GM18508 (cell line): ENCODE measurements at regions not wholly inside any gene's neighbourhood (a gene's known extent, or its start where the extent isn't known, plus 50 kb on each side); places are given as distances from the start of the nearest gene placed in this dataset.
"Not testable (repeated sequence)": the region's sequence is repeated elsewhere in the genome, so short reads cannot be mapped to it uniquely, and the experiment has no call there.

Experiments
- ATAC-seq: cut with Tn5 transposase; IDR thresholded peaks from one replicate; pipeline ENCODE4 v1.9.1; 2021; ENCODE audit warnings: moderate number of reproducible peaks; ENCODE audit not compliant: insufficient read depth, unreplicated experiment

DNA sequence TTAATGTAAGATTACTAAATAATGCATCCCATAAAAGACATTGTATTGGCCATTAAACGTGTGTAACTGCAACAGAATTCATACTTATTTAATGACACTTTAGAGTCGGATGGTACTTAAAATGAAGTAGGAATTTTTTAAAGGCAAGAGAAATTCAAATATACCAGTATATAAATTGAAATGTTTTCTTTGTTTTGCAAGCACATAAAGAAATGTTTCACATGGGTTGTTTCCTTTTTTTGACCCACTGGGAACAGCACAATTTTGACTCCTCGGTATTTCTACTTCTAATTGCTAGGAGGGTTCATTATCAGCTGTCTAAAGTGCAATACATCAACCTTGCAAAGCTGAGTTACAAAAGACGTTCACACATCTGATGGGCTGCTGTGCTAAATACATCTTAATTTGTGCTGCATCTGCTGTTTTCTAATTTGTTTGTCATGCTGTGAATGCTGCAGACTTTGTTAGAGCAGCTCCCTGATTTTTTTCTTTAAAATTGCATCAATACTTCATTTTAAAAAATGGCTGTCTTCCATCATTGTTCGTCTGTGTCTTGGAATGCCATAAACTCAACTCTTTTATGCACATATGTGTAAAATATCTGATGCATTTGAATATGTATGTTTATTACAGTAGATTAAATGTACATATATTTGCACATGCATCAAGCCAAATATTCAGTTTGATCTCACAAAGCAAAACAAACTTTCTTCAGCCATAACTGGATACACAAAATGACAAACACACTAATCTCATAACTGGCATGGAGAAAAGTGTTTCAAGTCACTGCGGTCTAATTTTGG lies 454.0 kb upstream of the GRAMD2B start:
- no peak for ATAC-seq

GRCh38 chr5:125969814-125970171 lies 453.4 kb upstream of the GRAMD2B start:
- no peak for ATAC-seq

- no peak for ATAC-seq
These were observed 452.4 kb upstream of the GRAMD2B start for GRCh38 chr5:125970631-125971307.

- no peak for ATAC-seq
These were observed 450.5 kb upstream of the GRAMD2B start for GRCh38 chr5:125972706-125973105.

GRCh38 chr5:125974679-125975078 lies 448.5 kb upstream of the GRAMD2B start:
- no peak for ATAC-seq

DNA sequence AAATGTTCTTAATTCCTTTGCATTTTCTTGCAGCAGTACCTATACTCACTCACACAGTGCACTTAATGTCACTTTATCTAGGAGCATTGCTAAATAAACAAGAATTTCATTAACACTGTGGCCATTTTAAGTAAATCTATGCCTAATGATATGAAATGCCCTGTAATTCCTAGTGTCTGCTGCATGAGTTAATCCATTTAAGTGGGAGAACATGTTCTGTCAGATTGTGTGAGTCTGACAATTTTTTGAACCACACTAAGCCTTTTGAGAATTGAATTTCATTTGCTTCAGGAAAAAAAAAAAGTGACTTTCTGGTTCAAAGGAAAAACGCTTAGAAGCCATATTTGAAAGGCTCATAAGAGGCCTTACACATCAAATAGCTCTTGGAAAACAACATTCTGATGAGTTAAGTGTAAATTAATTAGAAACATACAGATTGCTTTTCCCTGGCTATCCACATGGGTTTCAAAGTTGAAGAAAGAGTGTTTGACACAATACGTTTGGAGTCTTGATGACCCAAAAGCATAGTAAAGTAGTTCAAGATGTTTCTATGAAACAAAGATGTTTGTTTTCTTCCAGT lies 446.7 kb upstream of the GRAMD2B start:
- no peak for ATAC-seq

- ATAC-seq: no peak
These were observed 445.2 kb upstream of the GRAMD2B start for GRCh38 chr5:125978015-125978414.

- no peak for ATAC-seq
These were observed 443.6 kb upstream of the GRAMD2B start for GRCh38 chr5:125979636-125980035.

- ATAC-seq: no peak
These were observed 442.2 kb upstream of the GRAMD2B start for GRCh38 chr5:125981016-125981415.

- ATAC-seq: no peak
These were observed 435.4 kb upstream of the GRAMD2B start for GRCh38 chr5:125987677-125988255.

DNA sequence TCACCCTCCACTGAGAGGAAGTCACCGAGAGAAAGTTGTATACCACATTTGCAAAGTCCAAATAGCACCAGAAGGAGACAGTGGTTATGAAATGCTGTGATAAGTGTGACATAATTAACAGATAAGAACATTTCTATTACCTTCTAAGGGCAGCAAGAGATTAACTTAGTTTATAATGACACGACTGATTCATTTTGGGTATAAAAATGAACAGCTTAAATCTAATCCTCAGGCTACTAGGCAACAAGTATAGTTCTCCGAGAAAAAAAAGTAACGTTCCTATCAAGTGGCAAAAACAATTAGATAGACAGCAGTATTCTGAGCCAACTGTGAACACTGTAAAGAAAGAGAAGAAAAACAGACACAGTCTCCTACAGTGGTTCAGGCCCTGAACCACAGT lies 431.2 kb upstream of the GRAMD2B start:
- ATAC-seq: no peak

DNA sequence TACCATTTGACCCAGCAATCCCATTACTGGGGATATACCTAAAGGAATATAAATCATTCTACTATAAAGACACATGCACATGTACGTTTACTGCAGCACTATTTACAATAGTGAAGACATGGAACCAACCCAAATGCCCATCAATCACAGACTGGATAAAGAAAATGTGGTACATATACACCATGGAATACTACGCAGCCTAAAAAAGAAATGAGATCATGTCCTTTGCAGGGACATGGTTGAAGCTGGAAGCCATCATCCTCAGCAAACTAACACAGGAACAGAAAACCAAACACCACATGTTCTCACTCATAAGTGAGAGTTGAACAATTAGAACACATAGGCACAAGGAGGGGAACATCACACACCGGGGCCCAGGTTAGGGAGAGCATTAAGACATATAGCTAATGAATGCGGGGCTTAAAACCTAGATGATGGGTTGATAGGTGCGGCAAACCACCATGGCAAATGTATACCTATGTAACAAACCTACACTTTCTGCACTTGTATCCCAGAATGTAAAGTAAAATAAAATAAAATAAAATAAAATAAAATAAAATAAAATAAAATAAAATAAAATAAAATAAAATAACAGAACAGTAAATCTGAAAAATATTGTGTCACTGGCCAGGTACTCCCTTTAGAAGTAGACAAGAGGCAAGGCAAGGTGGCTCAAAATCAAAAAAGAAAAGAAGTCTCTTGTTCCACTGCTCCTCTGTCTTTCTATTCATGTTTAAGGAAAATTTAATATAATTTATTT lies 423.8 kb upstream of the GRAMD2B start:
- not testable (repeated sequence) for ATAC-seq

DNA sequence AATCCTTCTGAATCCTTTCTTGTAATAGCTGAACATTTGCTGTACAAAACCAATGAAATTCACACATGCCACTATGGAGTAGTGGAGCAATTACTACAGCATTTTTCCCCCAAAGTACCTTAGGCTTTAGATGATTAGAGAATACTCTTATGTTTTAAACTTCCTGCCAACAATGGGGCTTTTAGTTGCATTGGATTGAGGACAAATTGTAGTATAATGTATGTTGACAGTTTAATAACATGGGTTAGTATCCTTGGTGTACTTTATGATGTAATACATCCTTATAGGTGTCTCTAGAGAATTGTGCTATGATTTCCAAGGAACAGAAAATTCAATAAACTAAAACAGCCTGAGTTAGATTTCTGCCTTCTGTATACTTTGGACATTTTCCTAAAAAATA lies 422.7 kb upstream of the GRAMD2B start:
- ATAC-seq: no peak

- no peak for ATAC-seq
These were observed 420.8 kb upstream of the GRAMD2B start for GRCh38 chr5:126002222-126002897.

- ATAC-seq: no peak
These were observed 419.9 kb upstream of the GRAMD2B start for GRCh38 chr5:126003309-126003708.

- no peak for ATAC-seq
These were observed 418.6 kb upstream of the GRAMD2B start for GRCh38 chr5:126004636-126005035.

GRCh38 chr5:126007841-126008240 lies 415.4 kb upstream of the GRAMD2B start:
- ATAC-seq: no peak

GRCh38 chr5:126009566-126009965 lies 413.6 kb upstream of the GRAMD2B start:
- ATAC-seq: no peak

GRCh38 chr5:126011526-126011925 lies 411.7 kb upstream of the GRAMD2B start:
- not testable (repeated sequence) for ATAC-seq

DNA sequence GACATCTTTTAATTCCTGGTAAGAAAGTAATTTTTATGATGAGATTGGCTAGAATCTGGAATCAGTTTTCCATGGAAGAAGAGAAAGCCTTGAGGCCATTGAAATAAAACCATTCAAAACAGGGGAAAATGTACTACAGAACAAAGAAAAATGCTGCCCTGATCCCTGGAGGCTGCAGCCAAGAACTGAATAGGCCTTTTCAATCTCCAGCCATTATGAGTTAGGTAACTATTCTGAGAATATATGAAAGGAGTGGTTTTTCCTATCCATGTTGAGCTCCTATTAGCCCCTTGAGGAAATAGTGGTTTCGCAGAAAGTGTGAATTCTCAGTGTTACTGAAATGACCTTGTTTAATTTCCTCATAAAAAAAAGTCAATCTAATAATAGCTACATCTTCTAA lies 408.5 kb upstream of the GRAMD2B start:
- ATAC-seq: no peak
